ENCODE measurements at regions not wholly inside any gene's neighbourhood (a gene's known extent, or its start where the extent isn't known, plus 50 kb on each side); places are given as distances from the start of the nearest gene placed in this dataset.

DNA sequence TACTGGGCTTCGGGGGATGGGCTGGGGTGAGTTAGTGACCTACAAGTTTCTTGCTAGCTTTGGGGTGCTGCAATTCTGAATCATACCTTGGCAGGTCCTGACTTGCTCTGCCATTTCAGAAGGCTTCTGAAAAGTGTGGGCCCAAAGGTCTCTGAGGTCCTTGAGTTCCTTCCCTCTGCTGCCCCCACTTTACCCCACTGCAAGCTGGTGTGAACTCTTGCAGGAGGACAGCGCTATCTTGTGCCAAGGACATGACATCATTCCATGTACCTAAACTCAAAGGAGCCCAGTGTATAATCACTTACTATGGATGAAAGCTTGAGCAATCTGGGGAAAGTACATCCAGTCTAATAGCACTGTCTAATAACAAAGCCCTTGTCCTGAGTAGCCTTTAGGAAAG lies 157.4 kb downstream of the RMI1 start:
- no peak overlapping the region for H3K4me3 Mint-ChIP-seq
- Histone ChIP-seq H3K27ac (ENCODE audit: low read depth, low read length) (no peak overlapping the region), H3K4me3 (ENCODE audit: low read length) (no peak overlapping the region), H3K27me3 (ENCODE audit: insufficient read depth, low read length, poor library complexity, severe bottlenecking) (peaks cover 15% of the 10 kb centered on the region), H3K9me3 (ENCODE audit: low read length) (no peaks in the 10 kb centered on the region), H3K36me3 (ENCODE audit: insufficient read depth, low read length) (no peaks in the 10 kb centered on the region), H3K4me1 (ENCODE audit: insufficient read depth, low read length) (no peaks in the 10 kb centered on the region)
- ChIA-PET CTCF (no interaction called here), POLR2A (no interaction called here)
- H3K27me3 Mint-ChIP-seq, result peaks cover 15 to 58% of the 10 kb centered on the region in 2 donors
- no peak for DNase-seq
- H3K9me3 Mint-ChIP-seq, result peaks cover 0 to 6% (median 0%) of the 10 kb centered on the region in 5 donors
- H3K27ac Mint-ChIP-seq, result no peak overlapping the region
- H3K36me3 Mint-ChIP-seq, result peaks cover 0 to 4% (median 0%) of the 10 kb centered on the region in 3 donors
- peaks cover 12 to 13% (median 12%) of the 10 kb centered on the region in 3 donors for H3K4me1 Mint-ChIP-seq

DNA sequence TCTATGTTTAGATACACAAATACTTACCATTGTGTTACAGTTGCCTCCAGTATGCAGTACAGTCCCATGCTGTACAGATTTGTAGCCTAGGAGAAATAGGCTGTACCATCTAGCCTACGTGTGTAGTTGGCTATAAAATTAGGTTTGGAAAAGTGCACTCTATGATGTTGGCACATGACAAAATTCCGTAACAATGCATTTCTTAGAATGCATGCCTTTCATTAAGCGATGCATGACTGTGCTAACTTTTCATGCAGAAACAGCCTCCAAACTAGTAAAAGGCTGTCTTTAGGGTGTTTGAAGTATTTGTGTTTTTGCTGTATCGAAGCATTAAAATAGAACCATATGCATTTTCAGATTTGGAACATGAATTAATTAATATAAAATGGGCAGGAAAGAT lies 157.9 kb downstream of the RMI1 start:
- ChIA-PET CTCF (no interaction called here), POLR2A (no interaction called here)
- Mint-ChIP-seq H3K27ac (no peak overlapping the region), H3K4me3 (no peak overlapping the region), H3K27me3 (peaks cover 16 to 64% of the 10 kb centered on the region in 2 donors), H3K36me3 (peaks cover 0 to 4% (median 0%) of the 10 kb centered on the region in 3 donors), H3K9me3 (peaks cover 0 to 6% (median 0%) of the 10 kb centered on the region in 5 donors), H3K4me1 (peaks cover 12 to 13% (median 12%) of the 10 kb centered on the region in 3 donors)
- no peak overlapping the region for H3K4me3 ChIP-seq (ENCODE audit: low read length)
- no peak for DNase-seq
- no peaks in the 10 kb centered on the region for H3K36me3 ChIP-seq (ENCODE audit: insufficient read depth, low read length)
- no peaks in the 10 kb centered on the region for H3K4me1 ChIP-seq (ENCODE audit: insufficient read depth, low read length)
- H3K27ac ChIP-seq (ENCODE audit: low read depth, low read length), result no peak overlapping the region
- H3K27me3 ChIP-seq (ENCODE audit: insufficient read depth, low read length, poor library complexity, severe bottlenecking), result peaks cover 15% of the 10 kb centered on the region
- H3K9me3 ChIP-seq (ENCODE audit: low read length), result no peaks in the 10 kb centered on the region

DNA sequence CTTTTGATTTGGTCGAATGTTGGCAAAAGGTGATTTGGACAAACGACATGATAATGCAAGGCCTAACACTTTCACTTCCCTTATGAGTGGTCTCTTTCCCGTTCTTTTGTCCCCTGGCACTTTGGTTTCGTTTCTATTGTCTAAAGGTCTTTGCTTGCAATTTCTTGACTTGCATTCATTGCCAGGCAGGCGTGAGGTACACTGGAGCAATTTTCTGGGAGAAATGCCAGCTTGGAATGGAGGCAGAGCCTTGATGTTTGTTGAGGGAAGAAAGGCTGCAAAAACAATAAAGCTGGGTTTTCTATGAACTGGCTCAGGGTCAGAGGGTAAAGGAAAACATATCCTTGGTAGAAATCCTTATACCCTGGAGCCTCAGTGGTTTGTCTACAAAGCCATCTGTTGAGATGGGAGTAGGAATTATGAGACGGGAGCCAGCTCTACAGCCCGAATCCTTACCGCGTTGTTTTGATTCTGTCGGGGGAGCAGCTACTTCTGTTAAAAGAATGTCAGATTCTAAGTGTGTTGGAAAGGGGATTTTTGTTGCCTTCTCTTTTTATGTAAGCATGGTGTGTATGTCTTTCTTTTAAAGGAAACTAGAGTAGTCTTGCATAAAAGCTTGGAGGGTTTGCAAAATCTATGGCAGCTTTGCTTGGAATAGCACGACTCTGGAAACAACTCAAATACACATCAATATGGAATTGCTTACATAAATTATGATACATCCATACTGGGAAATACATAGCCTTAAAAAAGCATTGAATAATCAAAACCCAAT lies 158.9 kb downstream of the RMI1 start:
- Histone ChIP-seq H3K9me3 (ENCODE audit: low read length) (no peaks in the 10 kb centered on the region), H3K4me3 (ENCODE audit: low read length) (no peak overlapping the region), H3K4me1 (ENCODE audit: insufficient read depth, low read length) (no peaks in the 10 kb centered on the region), H3K36me3 (ENCODE audit: insufficient read depth, low read length) (no peaks in the 10 kb centered on the region), H3K27ac (ENCODE audit: low read depth, low read length) (no peak overlapping the region), H3K27me3 (ENCODE audit: insufficient read depth, low read length, poor library complexity, severe bottlenecking) (peaks cover 15% of the 10 kb centered on the region)
- ChIA-PET POLR2A (no interaction called here), CTCF (no interaction called here)
- H3K9me3 Mint-ChIP-seq, result peaks cover 0 to 6% (median 0%) of the 10 kb centered on the region in 5 donors
- peaks cover 12 to 13% (median 12%) of the 10 kb centered on the region in 3 donors for H3K4me1 Mint-ChIP-seq
- H3K4me3 Mint-ChIP-seq, result peak overlapping the region in 6 of 7 donors; percentile 61 to 86 (median 75)
- no peak for DNase-seq
- H3K36me3 Mint-ChIP-seq, result peaks cover 0 to 4% (median 0%) of the 10 kb centered on the region in 3 donors
- peaks cover 20 to 65% of the 10 kb centered on the region in 2 donors for H3K27me3 Mint-ChIP-seq
- peak overlapping the region in 1 of 8 donors; percentile 1 for H3K27ac Mint-ChIP-seq

GRCh38 chr9:84140535-84141101 lies 160.0 kb downstream of the RMI1 start:
- peaks cover 0 to 6% (median 0%) of the 10 kb centered on the region in 5 donors for H3K9me3 Mint-ChIP-seq

GRCh38 chr9:84141741-84142370 lies 161.3 kb downstream of the RMI1 start:
- ChIA-PET CTCF (no interaction called here), POLR2A (interaction anchor here (1.0 kb wide), 1 partner anchor 162 kb away, joined by 3 read pairs; the partner anchor contains the start of gene HNRNPK)
- peak overlapping the region in 1 of 7 donors; percentile 16 for H3K4me3 Mint-ChIP-seq
- no peak overlapping the region for H3K4me3 ChIP-seq (ENCODE audit: low read length)
- no peak overlapping the region for H3K27ac Mint-ChIP-seq
- peaks cover 20 to 54% of the 10 kb centered on the region in 2 donors for H3K27me3 Mint-ChIP-seq
- no peak overlapping the region for H3K27ac ChIP-seq (ENCODE audit: low read depth, low read length)
- peaks cover 12 to 13% (median 12%) of the 10 kb centered on the region in 3 donors for H3K4me1 Mint-ChIP-seq
- H3K27me3 ChIP-seq (ENCODE audit: insufficient read depth, low read length, poor library complexity, severe bottlenecking), result peaks cover 15% of the 10 kb centered on the region
- H3K36me3 Mint-ChIP-seq, result peaks cover 0 to 4% (median 0%) of the 10 kb centered on the region in 3 donors
- no peaks in the 10 kb centered on the region for H3K4me1 ChIP-seq (ENCODE audit: insufficient read depth, low read length)
- peaks cover 0 to 6% (median 0%) of the 10 kb centered on the region in 5 donors for H3K9me3 Mint-ChIP-seq
- DNase-seq, result no peak
- no peaks in the 10 kb centered on the region for H3K9me3 ChIP-seq (ENCODE audit: low read length)
- no peaks in the 10 kb centered on the region for H3K36me3 ChIP-seq (ENCODE audit: insufficient read depth, low read length)

More at GRCh38 chr9:84140535-84141101, 160.0 kb downstream of the RMI1 start:
- DNase-seq, result peak in 4 of 5 donors; percentile 3 to 47 (median 8)
- Histone ChIP-seq H3K4me1 (ENCODE audit: insufficient read depth, low read length) (no peaks in the 10 kb centered on the region), H3K4me3 (ENCODE audit: low read length) (peak overlapping the region; percentile 49), H3K9me3 (ENCODE audit: low read length) (no peaks in the 10 kb centered on the region), H3K36me3 (ENCODE audit: insufficient read depth, low read length) (no peaks in the 10 kb centered on the region), H3K27me3 (ENCODE audit: insufficient read depth, low read length, poor library complexity, severe bottlenecking) (peaks cover 15% of the 10 kb centered on the region), H3K27ac (ENCODE audit: low read depth, low read length) (no peak overlapping the region)
- peaks cover 12 to 13% (median 12%) of the 10 kb centered on the region in 3 donors for H3K4me1 Mint-ChIP-seq
- peaks cover 20 to 63% of the 10 kb centered on the region in 2 donors for H3K27me3 Mint-ChIP-seq
- ChIA-PET POLR2A (interaction anchor here (1.0 kb wide), 1 partner anchor 161 kb away, joined by 3 read pairs; the partner anchor contains the start of gene HNRNPK), CTCF (no interaction called here)
- H3K4me3 Mint-ChIP-seq, result peak overlapping the region; percentile 75 to 92 (median 85)
- peak overlapping the region in 1 of 8 donors; percentile 24 for H3K27ac Mint-ChIP-seq
- peaks cover 0 to 4% (median 0%) of the 10 kb centered on the region in 3 donors for H3K36me3 Mint-ChIP-seq

GRCh38 chr9:84145031-84145430 lies 164.4 kb downstream of the RMI1 start:
- POLR2A ChIA-PET, result no interaction called here
- H3K36me3 ChIP-seq (ENCODE audit: insufficient read depth, low read length), result no peaks in the 10 kb centered on the region

DNA sequence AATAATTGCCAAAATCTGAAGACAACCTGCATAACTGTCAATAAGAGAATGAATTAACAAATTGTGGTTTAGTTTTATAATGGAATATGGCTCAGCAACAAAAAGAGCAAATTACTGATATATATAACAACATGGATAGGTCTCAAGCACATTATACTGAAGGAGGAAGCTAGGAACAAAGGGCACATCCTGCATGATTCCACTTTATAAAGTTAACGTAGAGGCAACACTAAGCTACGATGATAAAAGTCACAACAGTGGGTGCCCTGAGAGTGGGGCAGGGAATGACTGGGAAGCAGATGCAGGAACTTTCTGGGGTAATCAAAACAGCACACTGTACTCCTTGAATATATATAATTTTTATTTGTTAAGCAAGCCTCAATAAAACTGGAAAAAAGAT lies 165.2 kb downstream of the RMI1 start:
- H3K4me3 Mint-ChIP-seq, result no peak overlapping the region
- CTCF ChIA-PET, result no interaction called here
- POLR2A ChIA-PET, result no interaction called here

More at GRCh38 chr9:84145031-84145430, 164.4 kb downstream of the RMI1 start:
- Histone ChIP-seq H3K4me3 (ENCODE audit: low read length) (no peak overlapping the region), H3K4me1 (ENCODE audit: insufficient read depth, low read length) (no peaks in the 10 kb centered on the region), H3K27ac (ENCODE audit: low read depth, low read length) (no peak overlapping the region), H3K27me3 (ENCODE audit: insufficient read depth, low read length, poor library complexity, severe bottlenecking) (peaks cover 13% of the 10 kb centered on the region), H3K9me3 (ENCODE audit: low read length) (no peaks in the 10 kb centered on the region)
- Mint-ChIP-seq H3K4me3 (no peak overlapping the region), H3K4me1 (peaks cover 9 to 10% (median 9%) of the 10 kb centered on the region in 3 donors), H3K9me3 (peaks cover 0 to 6% (median 0%) of the 10 kb centered on the region in 5 donors), H3K36me3 (peaks cover 0 to 4% (median 0%) of the 10 kb centered on the region in 3 donors), H3K27me3 (peaks cover 17 to 41% of the 10 kb centered on the region in 2 donors), H3K27ac (no peak overlapping the region)
- DNase-seq, result no peak
- CTCF ChIA-PET, result no interaction called here

More for the DNA sequence above, 165.2 kb downstream of the RMI1 start:
- Mint-ChIP-seq H3K27ac (no peak overlapping the region), H3K9me3 (peaks cover 0 to 4% (median 0%) of the 10 kb centered on the region in 5 donors), H3K36me3 (peaks cover 0 to 4% (median 0%) of the 10 kb centered on the region in 3 donors), H3K4me1 (peaks cover 3 to 5% (median 3%) of the 10 kb centered on the region in 3 donors), H3K27me3 (peaks cover 14 to 36% of the 10 kb centered on the region in 2 donors)
- Histone ChIP-seq H3K9me3 (ENCODE audit: low read length) (no peaks in the 10 kb centered on the region), H3K4me3 (ENCODE audit: low read length) (no peak overlapping the region), H3K36me3 (ENCODE audit: insufficient read depth, low read length) (no peaks in the 10 kb centered on the region), H3K4me1 (ENCODE audit: insufficient read depth, low read length) (no peaks in the 10 kb centered on the region), H3K27me3 (ENCODE audit: insufficient read depth, low read length, poor library complexity, severe bottlenecking) (peaks cover 9% of the 10 kb centered on the region), H3K27ac (ENCODE audit: low read depth, low read length) (no peak overlapping the region)
- no peak for DNase-seq
